Lower lobe of right lung (tissue), 2 donors: ENCODE measurements at regions not wholly inside any gene's neighbourhood (a gene's known extent, or its start where the extent isn't known, plus 50 kb on each side); places are given as distances from the start of the nearest gene placed in this dataset.
A peak's percentile ranks its signal among the peaks of the same experiment; 100 is the strongest.
"Not testable (repeated sequence)": the region's sequence is repeated elsewhere in the genome, so short reads cannot be mapped to it uniquely, and the experiment has no call there.

Source experiments
- ATAC-seq, 2 donors: fragments of 200-7000 bp; cut with Tn5 transposase; one replicate each; pipeline ENCODE4 v1.9.1; 2020 to 2022; ENCODE audit warnings: mild to moderate bottlenecking in 2 of 2, moderate library complexity in 2 of 2
- DNase-seq: peaks from one replicate; pipeline ENCODE4 v3.0.0-alpha.2; 2020
- H3K27ac ChIP-seq: fragments of 200-600 bp; one replicate; pipeline ENCODE4 v1.8.0; 2022
- H3K27me3 ChIP-seq: fragments of 200-600 bp; one replicate; pipeline ENCODE4 v1.8.0; 2022; ENCODE audit warnings: low read depth
- H3K36me3 ChIP-seq: fragments of 200-600 bp; one replicate; pipeline ENCODE4 v1.8.0; 2022; ENCODE audit warnings: mild to moderate bottlenecking
- H3K4me1 ChIP-seq: fragments of 200-600 bp; one replicate; pipeline ENCODE4 v1.8.0; 2022
- H3K4me3 ChIP-seq: fragments of 200-600 bp; one replicate; pipeline ENCODE4 v1.8.0; 2022; ENCODE audit warnings: mild to moderate bottlenecking
- H3K9me3 ChIP-seq: fragments of 200-600 bp; one replicate; pipeline ENCODE4 v1.8.0; 2022
- intact Hi-C: fragments of 100-400 bp; cut with DNase I; formaldehyde crosslinking; loops from one replicate; pipeline ENCODE4 v1.11.0; 2022
- donor health status: DM: no; HTN: yes; CAD: no; lungs with severe emphysema.

DNA sequence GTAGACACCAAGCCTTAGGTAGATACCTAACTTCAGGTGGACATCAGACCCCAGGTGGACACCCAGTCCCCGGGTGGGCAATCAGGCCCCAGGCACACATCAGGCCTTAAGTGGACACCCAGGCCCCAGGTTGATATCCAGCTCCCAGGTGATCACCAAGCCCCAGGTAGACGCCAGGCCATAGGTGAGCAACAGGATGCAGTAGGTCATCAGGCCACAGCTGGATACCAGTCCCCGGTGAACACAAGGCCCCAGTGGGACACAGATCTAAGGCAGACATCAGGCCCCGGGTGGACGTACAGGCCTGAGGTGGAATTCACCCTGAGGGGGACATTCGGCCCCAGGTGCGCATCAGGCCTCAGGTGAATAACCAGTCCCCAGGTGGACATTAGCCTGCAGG lies 201.0 kb downstream of the POTEM start:
- H3K27me3 ChIP-seq, H3K9me3 ChIP-seq, H3K36me3 ChIP-seq, ATAC-seq, DNase-seq, H3K27ac ChIP-seq, H3K4me1 ChIP-seq, intact Hi-C loops, H3K4me3 ChIP-seq: not testable (repeated sequence)

DNA sequence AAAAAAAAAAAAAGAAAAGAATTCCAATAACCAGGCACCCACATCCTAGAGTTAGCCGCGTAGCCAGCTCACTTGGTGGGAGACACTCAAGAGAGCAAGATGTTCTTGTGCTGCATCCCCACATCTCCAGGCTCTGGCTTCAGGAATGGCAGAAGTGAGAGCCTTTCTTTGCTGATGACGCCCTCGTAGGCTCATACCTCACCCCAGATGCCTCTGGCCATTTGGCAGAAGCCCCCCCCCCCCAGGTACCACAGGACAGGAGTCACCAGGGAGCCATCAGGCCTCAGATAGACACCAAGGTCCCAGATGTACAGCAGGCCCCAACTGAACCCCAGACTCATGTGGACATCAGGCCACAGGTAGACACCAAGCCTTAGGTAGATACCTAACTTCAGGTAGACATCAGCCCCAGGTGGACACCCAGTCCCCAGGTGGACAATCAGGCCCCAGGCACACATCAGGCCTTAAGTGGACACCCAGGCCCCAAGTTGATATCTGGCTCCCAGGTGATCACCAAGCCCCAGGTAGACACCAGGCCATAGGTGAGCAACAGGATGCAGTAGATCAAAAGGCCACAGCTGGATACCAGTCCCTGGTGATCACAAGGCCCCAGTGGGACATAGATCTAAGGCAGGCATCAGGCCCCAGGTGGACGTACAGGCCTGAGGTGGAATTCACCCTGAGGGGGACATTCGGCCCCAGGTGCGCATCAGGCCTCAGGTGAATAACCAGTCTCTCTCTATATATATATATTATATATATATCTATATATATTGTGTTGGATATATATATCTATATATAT lies 202.5 kb downstream of the POTEM start:
- H3K27me3 ChIP-seq, H3K4me1 ChIP-seq, ATAC-seq, H3K36me3 ChIP-seq, H3K27ac ChIP-seq, H3K4me3 ChIP-seq, intact Hi-C loops, DNase-seq, H3K9me3 ChIP-seq: not testable (repeated sequence)

DNA sequence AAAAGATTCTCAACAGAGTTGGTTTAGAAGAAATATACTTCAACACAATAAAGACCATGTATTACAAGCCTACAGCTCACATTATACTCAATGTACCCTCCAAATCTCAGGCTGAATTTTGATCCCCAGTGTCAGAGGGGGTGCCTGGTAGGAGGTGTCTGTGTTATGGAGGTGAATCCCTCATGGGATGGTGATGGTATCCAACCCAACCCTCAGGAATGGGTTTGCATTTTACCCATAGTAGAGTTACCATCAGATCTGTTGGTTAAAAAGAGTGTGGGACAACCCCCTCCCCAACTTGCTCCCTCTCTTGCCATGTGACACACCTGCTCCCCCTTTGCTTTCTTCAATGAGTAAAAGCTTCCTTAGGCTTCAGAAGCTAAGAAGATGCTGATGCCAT lies 205.5 kb downstream of the POTEM start:
- H3K27ac ChIP-seq, H3K27me3 ChIP-seq, DNase-seq, H3K9me3 ChIP-seq, ATAC-seq, H3K36me3 ChIP-seq, H3K4me3 ChIP-seq, H3K4me1 ChIP-seq, intact Hi-C loops: not testable (repeated sequence)

DNA sequence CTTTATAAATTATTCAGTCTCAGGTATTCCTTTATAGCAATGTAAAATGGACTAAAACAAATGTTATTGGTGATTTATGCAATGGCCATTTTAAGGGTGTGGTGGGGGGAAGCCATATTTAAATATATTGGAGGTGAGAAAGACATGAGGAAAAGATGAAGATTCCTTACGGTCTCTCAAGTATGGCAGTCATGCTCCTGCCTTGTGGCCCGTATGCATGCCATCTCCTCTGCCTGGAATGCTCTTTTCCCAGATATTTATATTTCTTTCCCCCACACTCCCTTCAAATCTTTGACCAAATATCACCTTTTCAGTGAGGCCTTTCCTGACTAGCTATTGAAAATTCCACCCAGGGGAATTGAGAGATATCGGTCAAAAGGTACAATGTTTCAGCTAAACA lies 206.0 kb downstream of the POTEM start:
- H3K27me3 ChIP-seq, H3K4me3 ChIP-seq, H3K9me3 ChIP-seq, H3K4me1 ChIP-seq, DNase-seq, intact Hi-C loops, ATAC-seq, H3K27ac ChIP-seq, H3K36me3 ChIP-seq: not testable (repeated sequence)

DNA sequence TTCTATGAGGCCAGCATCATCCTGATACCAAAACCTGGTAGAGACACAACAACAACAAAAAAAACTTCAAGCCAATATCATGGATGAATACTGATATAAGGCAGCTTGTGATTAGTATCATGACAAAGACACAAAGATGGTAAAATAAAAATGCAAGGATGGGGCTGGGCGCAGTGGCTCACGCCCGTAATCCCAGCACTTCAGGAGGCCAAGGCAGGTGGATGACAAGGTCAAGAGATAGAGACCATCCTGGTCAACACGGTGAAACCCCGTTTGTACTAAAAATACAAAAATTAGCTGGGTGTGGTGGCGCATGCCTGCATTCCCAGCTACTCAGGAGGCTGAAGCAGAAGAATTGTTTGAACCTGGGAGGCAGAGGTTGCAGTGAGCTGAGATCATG lies 210.2 kb downstream of the POTEM start:
- H3K4me1 ChIP-seq, H3K36me3 ChIP-seq, H3K9me3 ChIP-seq, DNase-seq, H3K27ac ChIP-seq, H3K4me3 ChIP-seq, ATAC-seq, intact Hi-C loops, H3K27me3 ChIP-seq: not testable (repeated sequence)

DNA sequence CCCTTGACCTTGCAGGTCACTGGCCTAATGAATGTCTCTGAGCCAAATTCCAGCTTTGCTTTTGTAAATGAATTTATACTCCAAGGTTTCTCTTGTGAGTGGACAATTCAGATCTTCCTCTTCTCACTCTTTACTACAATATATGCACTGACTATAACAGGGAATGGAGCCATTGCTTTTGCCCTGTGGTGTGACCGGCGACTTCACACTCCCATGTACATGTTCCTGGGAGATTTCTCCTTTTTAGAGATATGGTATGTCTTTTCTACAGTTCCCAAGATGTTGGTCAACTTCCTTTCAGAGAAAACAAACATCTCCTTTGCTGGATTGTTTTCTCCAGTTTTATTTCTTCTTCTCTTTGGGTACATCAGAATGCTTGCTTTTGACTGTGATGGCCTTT lies 213.1 kb downstream of the POTEM start:
- H3K4me3 ChIP-seq, H3K27me3 ChIP-seq, H3K36me3 ChIP-seq, ATAC-seq, intact Hi-C loops, DNase-seq, H3K4me1 ChIP-seq, H3K27ac ChIP-seq, H3K9me3 ChIP-seq: not testable (repeated sequence)

DNA sequence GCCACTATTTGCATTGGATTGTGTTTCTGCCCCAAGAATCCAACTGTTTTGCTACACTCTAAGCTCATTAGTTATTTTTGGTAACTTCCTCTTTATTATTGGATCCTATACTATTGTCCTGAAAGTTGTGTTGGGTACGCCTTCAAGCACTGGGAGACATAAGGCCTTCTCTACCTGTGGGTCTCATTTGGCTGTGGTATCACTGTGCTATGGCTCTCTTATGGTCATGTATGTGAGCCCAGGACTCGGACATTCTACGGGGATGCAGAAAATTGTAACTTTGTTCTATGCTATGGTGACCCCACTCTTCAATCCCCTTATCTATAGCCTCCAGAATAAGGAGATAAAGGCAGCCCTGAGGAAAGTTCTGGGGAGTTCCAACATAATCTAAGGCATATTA lies 213.6 kb downstream of the POTEM start:
- H3K27ac ChIP-seq, H3K4me1 ChIP-seq, ATAC-seq, H3K4me3 ChIP-seq, DNase-seq, intact Hi-C loops, H3K9me3 ChIP-seq, H3K27me3 ChIP-seq, H3K36me3 ChIP-seq: not testable (repeated sequence)

DNA sequence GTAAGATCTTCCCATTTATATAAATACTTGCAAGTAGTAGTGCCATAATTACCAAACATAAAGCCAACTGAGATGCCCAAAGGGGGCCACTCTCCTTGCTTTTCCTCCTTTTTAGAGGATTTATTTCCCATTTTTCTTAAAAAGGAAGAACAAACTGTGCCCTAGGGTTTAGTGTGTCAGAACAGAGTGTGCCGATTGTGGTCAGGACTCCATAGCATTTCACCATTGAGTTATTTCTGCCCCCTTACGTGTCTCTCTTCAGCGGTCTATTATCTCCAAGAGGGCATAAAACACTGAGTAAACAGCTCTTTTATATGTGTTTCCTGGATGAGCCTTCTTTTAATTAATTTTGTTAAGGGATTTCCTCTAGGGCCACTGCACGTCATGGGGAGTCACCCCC lies 227.9 kb downstream of the POTEM start:
- ATAC-seq, H3K36me3 ChIP-seq, H3K4me1 ChIP-seq, H3K4me3 ChIP-seq, H3K27ac ChIP-seq, H3K27me3 ChIP-seq, intact Hi-C loops, H3K9me3 ChIP-seq, DNase-seq: not testable (repeated sequence)

DNA sequence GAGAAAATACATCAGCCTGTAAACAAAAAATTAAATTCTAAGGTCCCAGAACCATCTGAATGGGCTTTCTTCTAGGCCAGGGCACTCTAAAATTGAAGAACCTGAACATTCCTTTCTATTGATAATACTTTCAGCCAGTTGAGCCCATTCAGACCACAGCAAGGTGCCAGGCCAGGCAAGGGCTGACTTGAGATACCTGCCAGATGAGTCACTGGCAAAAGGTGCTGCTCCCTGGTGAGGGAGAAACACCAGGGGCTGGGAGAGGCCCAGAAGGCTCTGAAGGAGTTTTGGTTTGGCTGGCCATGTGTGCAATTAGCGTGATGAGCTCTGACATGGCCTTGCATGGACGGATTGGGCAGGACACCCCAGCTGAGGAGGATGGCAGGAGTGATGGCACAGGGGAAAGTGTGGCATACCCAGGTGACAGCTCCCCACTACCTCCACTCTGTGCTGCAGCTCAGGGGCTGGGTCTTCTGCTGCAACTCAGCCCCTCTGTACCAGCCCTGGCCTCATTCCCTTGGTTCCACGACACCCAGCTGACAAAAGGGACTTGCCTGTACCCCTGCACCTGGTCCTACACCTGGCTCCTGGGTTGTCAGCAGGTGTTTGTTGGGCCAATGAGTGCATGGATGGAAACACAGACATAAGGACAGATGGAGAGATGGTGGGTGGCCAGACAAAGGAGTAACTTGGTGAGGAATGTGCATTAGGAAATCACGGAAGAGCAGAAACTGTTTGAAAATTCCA lies 230.4 kb downstream of the POTEM start:
- intact Hi-C loops, H3K36me3 ChIP-seq, H3K4me1 ChIP-seq, DNase-seq, H3K27me3 ChIP-seq, H3K27ac ChIP-seq, H3K9me3 ChIP-seq, H3K4me3 ChIP-seq: not testable (repeated sequence)
- ATAC-seq: peak in 1 of 2 donors; percentile 18

DNA sequence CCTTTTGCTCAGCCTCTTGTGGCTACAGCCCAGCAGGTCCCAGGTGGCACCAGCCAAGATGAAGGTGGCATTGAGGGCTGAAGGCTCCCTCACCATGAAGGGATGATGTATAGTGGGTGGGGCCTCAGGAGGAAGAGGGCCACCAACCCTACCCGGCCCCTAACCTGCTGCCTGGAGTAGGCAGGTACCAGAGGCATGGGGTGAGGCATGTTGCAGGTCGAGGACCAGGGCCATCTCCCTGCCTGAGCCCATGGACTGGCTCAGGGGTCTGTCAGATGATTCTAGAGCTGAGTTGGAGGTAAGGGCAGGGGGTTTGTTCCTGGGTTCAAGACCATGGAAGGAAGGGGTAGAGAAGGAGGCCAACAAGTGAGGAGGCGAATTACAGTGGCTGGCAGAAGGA lies 231.1 kb downstream of the POTEM start:
- H3K9me3 ChIP-seq, ATAC-seq, H3K27ac ChIP-seq, H3K27me3 ChIP-seq, DNase-seq, H3K36me3 ChIP-seq, H3K4me3 ChIP-seq, intact Hi-C loops, H3K4me1 ChIP-seq: not testable (repeated sequence)

DNA sequence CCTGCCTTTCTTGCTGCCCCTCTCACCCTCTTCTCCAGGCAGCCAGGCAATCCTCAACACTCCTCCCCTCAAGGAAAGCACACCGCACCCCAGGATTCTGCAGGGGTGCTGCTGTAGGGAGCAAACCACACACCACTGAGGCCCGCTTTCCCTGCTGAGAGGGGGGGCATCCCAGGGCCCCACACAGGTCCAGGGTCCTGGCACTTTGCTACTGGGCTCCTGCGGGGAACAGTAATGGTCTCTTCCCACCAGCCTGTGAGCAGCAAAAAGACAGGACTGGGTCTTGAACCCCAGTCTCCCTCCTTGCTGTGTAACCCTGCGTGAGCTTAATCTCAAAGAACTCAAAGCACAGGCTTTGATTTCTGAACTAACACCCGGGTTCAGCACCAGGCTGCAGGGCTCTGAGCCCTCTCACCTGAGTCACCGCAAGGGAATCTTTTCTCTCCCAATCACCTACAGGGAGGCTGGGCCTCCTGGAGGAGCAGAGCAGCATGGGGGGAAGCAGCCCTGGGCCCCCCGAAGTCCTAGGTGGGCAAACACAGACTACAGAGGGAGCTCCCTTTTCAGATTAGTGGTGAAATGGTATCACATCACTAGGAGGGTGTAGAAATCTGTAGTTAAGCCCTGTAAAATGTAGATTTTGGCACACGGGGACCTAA lies 232.6 kb downstream of the POTEG start:
- H3K36me3 ChIP-seq, ATAC-seq, H3K27ac ChIP-seq, H3K9me3 ChIP-seq, H3K4me1 ChIP-seq, intact Hi-C loops, DNase-seq, H3K27me3 ChIP-seq, H3K4me3 ChIP-seq: not testable (repeated sequence)

DNA sequence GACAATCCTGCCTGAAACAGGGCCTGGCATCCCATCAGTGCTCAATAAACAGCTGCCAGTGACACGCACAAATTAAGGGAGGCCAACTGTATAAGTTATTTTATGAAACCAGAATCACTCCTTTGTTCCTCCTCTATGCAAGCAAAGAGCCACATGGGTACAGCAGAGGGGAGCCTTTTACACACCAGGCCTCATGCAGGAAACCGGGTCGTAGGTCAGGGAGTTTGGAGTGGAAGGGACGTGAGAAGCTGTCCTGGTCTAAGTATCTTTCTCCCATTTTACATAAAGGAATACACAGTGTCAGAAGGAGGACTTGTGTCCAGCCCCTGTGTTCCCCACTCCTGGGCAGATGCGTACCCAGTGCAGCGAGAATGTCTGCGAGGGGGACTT lies 232.1 kb downstream of the POTEG start:
- H3K4me1 ChIP-seq, H3K9me3 ChIP-seq, H3K36me3 ChIP-seq, DNase-seq, H3K27ac ChIP-seq, H3K27me3 ChIP-seq, H3K4me3 ChIP-seq, intact Hi-C loops, ATAC-seq: not testable (repeated sequence)

DNA sequence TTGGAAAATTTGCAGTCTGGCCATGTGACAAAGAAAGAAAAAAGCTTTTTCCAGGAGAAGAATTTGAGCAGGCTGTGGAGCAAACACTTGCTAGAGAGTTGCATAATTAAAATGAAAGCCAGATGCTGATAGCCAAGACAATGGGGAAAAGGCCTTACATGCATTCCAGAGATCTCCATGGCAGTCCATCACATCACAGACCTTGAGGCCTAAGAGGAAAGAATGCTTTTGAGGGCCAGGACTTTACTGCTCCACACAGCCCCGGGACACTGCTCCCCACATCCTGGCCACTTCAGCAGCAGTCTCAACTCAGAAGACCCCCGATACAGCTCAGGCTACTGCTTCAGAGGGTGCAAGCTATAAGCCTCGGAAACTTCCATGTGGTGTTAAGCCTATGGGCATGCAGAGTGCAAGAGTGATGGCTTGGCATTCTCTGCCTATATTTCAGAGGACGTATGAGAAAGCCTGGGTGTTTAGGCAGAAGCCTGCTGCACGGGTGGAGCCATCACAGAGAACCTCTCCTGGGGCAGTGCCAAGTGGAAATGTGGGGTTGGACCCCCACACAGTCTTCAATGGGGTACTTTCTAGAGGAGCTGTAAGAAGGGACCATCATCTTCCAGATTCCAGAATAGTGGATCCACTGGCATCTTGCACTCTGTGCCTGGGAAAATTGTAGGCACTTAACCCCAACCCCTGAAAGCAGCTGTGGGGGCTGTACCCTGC lies 230.7 kb downstream of the POTEG start:
- H3K36me3 ChIP-seq, H3K27me3 ChIP-seq, H3K9me3 ChIP-seq, H3K27ac ChIP-seq, H3K4me3 ChIP-seq, intact Hi-C loops, H3K4me1 ChIP-seq, DNase-seq: not testable (repeated sequence)
- ATAC-seq: peak in 1 of 2 donors; percentile 8
